ENCODE measurements at regions not wholly inside any gene's neighbourhood (a gene's known extent, or its start where the extent isn't known, plus 50 kb on each side); places are given as distances from the start of the nearest gene placed in this dataset.

- TF ChIP-seq CTCF (conservative IDR thresholded peaks at IDR 0.05 in 1 of 2, IDR thresholded peaks at IDR 0.05 in 1 of 2; ENCODE audit: low read depth in 1 of 2, low read length in 2 of 2) (no peak), EZH2 (IDR thresholded peaks at IDR 0.05; ENCODE audit: low read length, missing control alignments) (no peak)
Measured at GRCh38 chr17:34811561-34811960, 149.7 kb downstream of the CCT6B start.

All from fibroblast of lung (primary cell).